HepG2 (cell line): ENCODE measurements at regions not wholly inside any gene's neighbourhood (a gene's known extent, or its start where the extent isn't known, plus 50 kb on each side); places are given as distances from the start of the nearest gene placed in this dataset.

Experiments used
- ATAC-seq: fragments of 200-7000 bp; cut with Tn5 transposase; 3 replicates; pipeline ENCODE4 v1.9.1; 2020; ENCODE audit warnings: mild to moderate bottlenecking, moderate library complexity
- BruUV-seq: library from RNA; stranded (reverse); fragments of 400-500 nt; replicated peaks from 2 replicates; lab custom pipeline; 2021; lab: Mats Ljungman, UMichigan
- CTCF ChIA-PET: fragments of 300-600 bp; formaldehyde crosslinking; extraction: SDS; loops from one replicate; lab custom pipeline; 2021; ENCODE audit warnings: low total read pairs, inconsistent platforms, low intra/inter-chr PET ratio; lab: Yijun Ruan, JAX
- POLR2A ChIA-PET: fragments of 350-600 bp; sonication (Branson Sonifier 250); formaldehyde crosslinking; loops from one replicate; lab custom pipeline; 2020; ENCODE audit warnings: antibody characterized with exemption, inconsistent platforms; lab: Yijun Ruan, JAX
- DNase-seq: peaks from one replicate; pipeline ENCODE4 v3.0.0-alpha.2; 2015; ENCODE audit warnings: low spot score
- FAIRE-seq: peaks from 3 replicates; lab custom pipeline; 2011; peaks lifted over from hg19 to GRCh38; lab: Jason Lieb, UNC
- H2AFZ ChIP-seq: one replicate; pipeline ENCODE4 v1.6.1; 2011; ENCODE audit warnings: low read length, inconsistent platforms
- H3K27ac ChIP-seq: fragments of 300-600 bp; 3 replicates; pipeline ENCODE4 v1.8.0; 2011; ENCODE audit warnings: mixed run types, mild to moderate bottlenecking, mixed read lengths, low read length, inconsistent platforms; ENCODE audit not compliant: insufficient read depth; ENCODE audit errors: extremely low read length
- H3K27me3 ChIP-seq, 2 experiments: fragments of 200-600 bp in 1 of 2; 2 replicates in 1 of 2; 3 replicates in 1 of 2; pipeline versions ENCODE4 v1.6.0 to v1.8.0; 2011; ENCODE audit warnings: low read length in 2 of 2, mild to moderate bottlenecking in 2 of 2, moderate library complexity in 2 of 2, inconsistent platforms in 1 of 2; ENCODE audit not compliant: insufficient read depth in 2 of 2, control insufficient read depth in 1 of 2
- H3K36me3 ChIP-seq, 2 experiments: fragments of 200-600 bp in 1 of 2; replicated peaks in 1 of 2; 2 replicates in 1 of 2; 3 replicates in 1 of 2; pipeline versions ENCODE4 v1.5.1 to v1.8.0; 2011; ENCODE audit warnings: low read length in 2 of 2, inconsistent platforms in 1 of 2; ENCODE audit not compliant: insufficient read depth in 2 of 2, control insufficient read depth in 1 of 2
- H3K4me1 ChIP-seq: 2 replicates; pipeline ENCODE4 v1.5.1; 2012; ENCODE audit warnings: low read length, inconsistent platforms; ENCODE audit not compliant: insufficient read depth
- H3K4me2 ChIP-seq: 2 replicates; pipeline ENCODE4 v1.6.0; 2011; ENCODE audit warnings: low read depth, low read length, inconsistent platforms
- H3K4me3 ChIP-seq, 3 experiments: fragments of 200-600 bp in 1 of 3; sonication (generic), shearing (Covaris generic) in 1 of 3; replicated peaks in 1 of 3; 2 replicates each; pipeline ENCODE4 v1.5.1; 2011 to 2016; ENCODE audit warnings: low read length in 3 of 3, inconsistent platforms in 2 of 3, low read depth in 2 of 3, mild to moderate bottlenecking in 2 of 3, control low read depth in 1 of 3, mixed read lengths in 1 of 3; ENCODE audit not compliant: insufficient read depth in 1 of 3
- H3K79me2 ChIP-seq: one replicate; pipeline ENCODE4 v1.6.1; 2011; ENCODE audit warnings: low read length, inconsistent platforms; ENCODE audit not compliant: insufficient read depth
- H3K9ac ChIP-seq: 2 replicates; pipeline ENCODE4 v1.6.0; 2011; ENCODE audit warnings: mild to moderate bottlenecking, low read depth, low read length, inconsistent platforms; ENCODE audit not compliant: insufficient read depth
- H3K9me3 ChIP-seq: 2 replicates; pipeline ENCODE4 v1.5.1; 2012; ENCODE audit warnings: mild to moderate bottlenecking, low read length
- H4K20me1 ChIP-seq: 2 replicates; pipeline ENCODE4 v1.6.0; 2011; ENCODE audit warnings: inconsistent platforms, mild to moderate bottlenecking, low read length, moderate library complexity; ENCODE audit not compliant: insufficient read depth
- CTCF ChIP-seq: sonication (generic); formaldehyde crosslinking; IDR thresholded peaks from 2 replicates; pipeline ENCODE4 v1.5.0; 2020; ENCODE audit warnings: mild to moderate bottlenecking, missing genetic modification reagents, moderate library complexity
- IRF1 ChIP-seq: sonication (generic); formaldehyde crosslinking; IDR thresholded peaks from 2 replicates; pipeline ENCODE4 v1.4.0; 2020; ENCODE audit warnings: low read depth, mild to moderate bottlenecking, missing genetic modification reagents
- KLF12 ChIP-seq: sonication (generic); formaldehyde crosslinking; IDR thresholded peaks from 2 replicates; pipeline ENCODE4 v1.4.0; 2020; ENCODE audit warnings: missing genetic modification reagents, borderline replicate concordance
- NCOR1 ChIP-seq: fragments of 200-600 bp; sonication (generic); IDR thresholded peaks from 2 replicates; pipeline ENCODE4 v1.7.0; 2017; ENCODE audit warnings: antibody characterized with exemption, low read length, borderline replicate concordance
- SIN3A ChIP-seq: IDR thresholded peaks from 2 replicates; pipeline ENCODE4 v1.6.1; 2011; ENCODE audit warnings: low read depth, mild to moderate bottlenecking, control low read depth, low read length, borderline replicate concordance
- SPEN ChIP-seq: sonication (generic); formaldehyde crosslinking; IDR thresholded peaks from 2 replicates; pipeline ENCODE4 v1.5.1; 2020; ENCODE audit warnings: low read depth, mild to moderate bottlenecking, missing genetic modification reagents
- TEAD3 ChIP-seq: optimal IDR thresholded peaks from 2 replicates; pipeline ENCODE3; 2016; ENCODE audit warnings: borderline replicate concordance
- ZNF33B ChIP-seq: sonication (generic); formaldehyde crosslinking; IDR thresholded peaks from 2 replicates; pipeline ENCODE4 v1.5.1; 2020; ENCODE audit warnings: mild to moderate bottlenecking, missing genetic modification reagents
- ZNF577 ChIP-seq: sonication (generic); formaldehyde crosslinking; IDR thresholded peaks from 2 replicates; pipeline ENCODE4 v1.4.0; 2020; ENCODE audit warnings: mild to moderate bottlenecking, low read depth, missing genetic modification reagents, borderline replicate concordance
- ZNF766 ChIP-seq: sonication (generic); formaldehyde crosslinking; IDR thresholded peaks from 2 replicates; pipeline ENCODE4 v1.5.0; 2020; ENCODE audit warnings: missing genetic modification reagents, borderline replicate concordance
- ZNF841 ChIP-seq: sonication (generic); formaldehyde crosslinking; IDR thresholded peaks from 2 replicates; pipeline ENCODE4 v1.8.1; 2023; ENCODE audit warnings: missing genetic modification reagents, borderline replicate concordance
- WGBS: methylation state at CpG from one replicate; pipeline ENCODE4 v1.1.6; 2017; ENCODE audit warnings: low lambda C conversion rate; 5-methylcytosine and 5-hydroxymethylcytosine counted together
- in situ Hi-C: cut with HindIII; loops from 2 replicates; pipeline ENCODE4 v1.10.0; 2017; ENCODE audit warnings: low pct_unique_long_range_greater_than_20kb; ENCODE audit not compliant: extremely low pct_ligation_motif_present
- intact Hi-C: fragments of 100-400 bp; cut with micrococcal nuclease; formaldehyde crosslinking; loops from one replicate; pipeline ENCODE4 v1.10.0; 2022; ENCODE audit not compliant: unreplicated experiment

GRCh38 chr12:20194171-20194570 lies 174.2 kb upstream of the PDE3A start:
- Histone ChIP-seq H3K4me1 (peaks cover 8% of the 10 kb centered on the region), H3K4me3 (no peak overlapping the region), H3K9ac (no peak overlapping the region), H3K79me2 (no peaks in the 10 kb centered on the region), H3K36me3 (no peaks in the 10 kb centered on the region), H3K4me2 (no peak overlapping the region), H3K27ac (no peak overlapping the region), H3K27me3 (no peaks in the 10 kb centered on the region), H3K9me3 (no peaks in the 10 kb centered on the region), H4K20me1 (no peaks in the 10 kb centered on the region), H2AFZ (no peak overlapping the region)
- ATAC-seq (no peak; the same call in 2 of the 3 replicates), DNase-seq (no peak), FAIRE-seq (no peak)
- 12% methylated on average over 4 of the region's 4 CpGs for WGBS
- in situ Hi-C loops: no loop called here
- POLR2A ChIA-PET: no interaction called here
- peak; percentile 17; the same call in 1 of the 2 replicates for TF ChIP-seq CTCF
- TF ChIP-seq IRF1 (CRISPR knock-in tag): no peak
- TF ChIP-seq SIN3A: no peak
- TF ChIP-seq ZNF841: no peak
- intact Hi-C loops: no loop called here
- no TSS peak for BruUV-seq
- CTCF ChIA-PET: no interaction called here

DNA sequence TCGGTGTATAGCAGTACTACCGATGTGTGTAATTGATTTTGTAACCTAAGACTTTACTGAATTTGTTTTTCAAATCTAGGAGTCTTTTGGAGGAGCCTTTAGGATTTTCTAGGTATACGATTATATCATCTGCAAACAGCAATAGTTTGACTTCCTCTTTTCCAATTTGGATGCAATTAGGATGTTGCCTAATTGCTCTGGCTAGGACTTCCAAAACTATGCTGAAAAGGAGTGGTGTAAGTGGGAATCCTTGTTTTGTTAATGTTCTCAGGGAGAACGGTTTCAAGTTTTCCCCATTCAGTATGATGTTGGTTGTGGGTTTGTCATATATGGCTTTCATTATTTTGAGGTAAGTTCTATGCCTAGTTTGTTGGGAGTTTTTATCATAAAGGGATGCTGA lies 171.6 kb upstream of the PDE3A start:
- H3K36me3 ChIP-seq: no peaks in the 10 kb centered on the region
- WGBS: 3% methylated on average over 4 of the region's 4 CpGs
- H3K79me2 ChIP-seq: no peaks in the 10 kb centered on the region
- H3K4me1 ChIP-seq: no peaks in the 10 kb centered on the region
- no peak for DNase-seq
- ChIA-PET CTCF (no interaction called here), POLR2A (no interaction called here)
- in situ Hi-C loops: no loop called here
- H3K9ac ChIP-seq: no peak overlapping the region
- H2AFZ ChIP-seq: no peak overlapping the region
- no peak overlapping the region for H3K27ac ChIP-seq
- FAIRE-seq: no peak
- no peak for ATAC-seq
- no peak overlapping the region for H3K4me2 ChIP-seq
- H4K20me1 ChIP-seq: no peaks in the 10 kb centered on the region
- no peaks in the 10 kb centered on the region for H3K27me3 ChIP-seq
- no TSS peak for BruUV-seq
- TF ChIP-seq SPEN (no peak), KLF12 (CRISPR knock-in tag) (no peak), ZNF577 (no peak), NCOR1 (no peak), ZNF766 (CRISPR knock-in tag) (no peak), ZNF33B (no peak), TEAD3 (CRISPR knock-in tag) (no peak)
- TF ChIP-seq, all 625 proteins: peak for 0
- Histone ChIP-seq H3K4me3 (no peak overlapping the region), H3K9me3 (no peaks in the 10 kb centered on the region)
- intact Hi-C loops: no loop called here
